ENCODE measurements at regions not wholly inside any gene's neighbourhood (a gene's known extent, or its start where the extent isn't known, plus 50 kb on each side); places are given as distances from the start of the nearest gene placed in this dataset.
A peak's percentile ranks its signal among the peaks of the same experiment; 100 is the strongest.

DNA sequence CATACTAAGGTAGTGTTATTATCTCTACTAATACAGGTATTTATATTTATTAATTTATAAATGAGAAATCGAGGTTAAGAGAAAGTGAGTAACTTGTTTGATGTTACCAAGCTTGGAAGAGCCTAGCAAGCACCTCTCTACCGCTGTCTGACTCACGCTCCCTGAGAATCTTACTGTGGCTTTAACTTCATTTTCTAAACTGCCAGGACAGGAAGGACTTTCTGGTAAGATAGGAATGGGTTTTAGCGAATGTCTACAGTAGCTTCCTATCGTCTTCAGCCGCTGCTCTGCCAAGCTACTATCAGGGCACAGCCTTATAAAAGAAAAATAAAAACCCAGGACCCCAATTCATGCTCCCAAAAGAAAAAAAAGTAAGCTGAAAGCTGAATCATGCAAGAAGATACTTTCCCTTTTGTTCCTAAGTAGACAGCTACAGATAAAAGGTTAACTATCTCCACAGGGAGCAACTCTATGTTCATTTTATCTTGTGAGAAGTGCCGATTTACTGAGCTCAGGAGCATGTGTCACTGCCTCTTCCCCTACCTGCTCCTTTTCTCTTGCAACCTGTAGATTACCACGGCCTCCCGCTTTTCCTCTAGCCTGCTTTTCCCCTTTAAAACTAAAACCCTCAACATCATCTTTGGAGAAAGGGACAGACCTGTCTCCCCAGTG lies 60.2 kb downstream of the THNSL1 start:
- no peak overlapping the region for H3K27ac Mint-ChIP-seq
- H3K4me1 Mint-ChIP-seq (ENCODE audit: low read depth), result peaks cover 6% of the 10 kb centered on the region
- H3K27me3 Mint-ChIP-seq (ENCODE audit: low read depth), result peaks cover 19% of the 10 kb centered on the region
- H3K36me3 Mint-ChIP-seq (ENCODE audit: low read depth), result no peaks in the 10 kb centered on the region
- intact Hi-C loops (cut with micrococcal nuclease), result loop anchor here (5.0 kb wide), 1 partner anchor 59 kb away; the partner anchor contains the start of genes ENKUR and THNSL1
- no peak overlapping the region for H3K4me3 Mint-ChIP-seq (ENCODE audit: low read depth)
- DNase-seq (ENCODE audit: low spot score), result no peak
- no peaks in the 10 kb centered on the region for H3K9me3 Mint-ChIP-seq

GRCh38 chr10:25078658-25079431 lies 62.4 kb downstream of the THNSL1 start:
- Mint-ChIP-seq H3K36me3 (ENCODE audit: low read depth) (no peaks in the 10 kb centered on the region), H3K27me3 (ENCODE audit: low read depth) (peaks cover 23% of the 10 kb centered on the region), H3K4me1 (ENCODE audit: low read depth) (peaks cover 6% of the 10 kb centered on the region), H3K27ac (no peak overlapping the region), H3K4me3 (ENCODE audit: low read depth) (no peak overlapping the region), H3K9me3 (no peaks in the 10 kb centered on the region)
- no peak for DNase-seq (ENCODE audit: low spot score)
- intact Hi-C loops (cut with micrococcal nuclease), result loop anchor here (5.0 kb wide), 1 partner anchor 62 kb away; the partner anchor contains the start of genes ENKUR and THNSL1

- Mint-ChIP-seq H3K9me3 (no peaks in the 10 kb centered on the region), H3K27me3 (ENCODE audit: low read depth) (peaks cover 13% of the 10 kb centered on the region), H3K36me3 (ENCODE audit: low read depth) (no peaks in the 10 kb centered on the region), H3K4me3 (ENCODE audit: low read depth) (no peak overlapping the region), H3K4me1 (ENCODE audit: low read depth) (peaks cover 6% of the 10 kb centered on the region), H3K27ac (no peak overlapping the region)
- intact Hi-C loops (cut with micrococcal nuclease), result loop anchor here (1.0 kb wide), 1 partner anchor 438 kb away; no protein-coding TSS in a partner anchor
- DNase-seq (ENCODE audit: low spot score), result peak; percentile 32
Observed at GRCh38 chr10:25080880-25081581, 64.6 kb downstream of the THNSL1 start.

DNA sequence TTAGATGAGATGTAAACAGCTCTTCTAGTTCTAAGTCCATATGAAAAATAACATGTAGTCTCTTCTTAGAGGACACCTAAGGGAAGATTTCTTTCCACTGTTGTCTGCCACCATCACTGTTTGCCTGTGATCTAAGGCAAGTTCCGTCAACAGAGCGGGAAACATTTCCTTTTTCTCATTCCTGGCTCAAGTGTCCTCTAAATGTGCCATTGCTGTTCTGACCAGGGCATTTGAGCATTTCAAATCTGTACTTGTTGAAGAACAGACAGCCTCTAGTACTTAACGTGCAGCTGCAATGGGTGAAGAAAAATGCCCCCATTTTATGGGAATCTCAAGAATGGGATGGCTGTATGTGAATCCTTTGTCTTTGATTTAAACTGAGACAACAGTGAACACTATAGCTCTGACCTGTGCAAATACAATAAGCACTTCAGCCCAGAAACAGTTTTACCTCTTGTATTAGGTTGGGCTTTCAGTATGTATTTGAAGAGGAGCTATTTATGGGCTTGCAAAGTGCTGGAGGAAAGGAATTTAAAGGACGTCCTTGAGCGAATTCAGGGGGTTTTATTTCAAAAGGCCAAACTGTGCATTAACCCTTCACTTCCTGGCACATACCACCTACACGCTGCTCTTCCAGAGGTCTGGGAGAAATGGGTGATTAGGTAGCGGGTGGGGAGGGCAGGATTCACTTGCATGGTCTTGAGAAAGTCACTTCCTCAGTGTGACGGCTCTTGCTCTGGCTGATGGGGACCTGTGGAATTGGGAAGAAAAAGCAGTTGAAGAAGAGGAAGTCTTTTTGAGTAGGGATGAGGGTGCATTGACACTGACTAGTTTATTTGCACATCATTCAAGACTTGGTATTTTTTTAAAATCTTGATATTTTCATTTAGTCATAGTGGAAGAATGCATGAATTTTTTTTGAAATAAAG lies 66.1 kb downstream of the THNSL1 start:
- intact Hi-C loops (cut with micrococcal nuclease), result no loop called here
- peaks cover 13% of the 10 kb centered on the region for H3K27me3 Mint-ChIP-seq (ENCODE audit: low read depth)
- H3K4me3 Mint-ChIP-seq (ENCODE audit: low read depth), result no peak overlapping the region
- H3K9me3 Mint-ChIP-seq, result no peaks in the 10 kb centered on the region
- H3K27ac Mint-ChIP-seq, result no peak overlapping the region
- peaks cover 6% of the 10 kb centered on the region for H3K4me1 Mint-ChIP-seq (ENCODE audit: low read depth)
- no peak for DNase-seq (ENCODE audit: low spot score)
- no peaks in the 10 kb centered on the region for H3K36me3 Mint-ChIP-seq (ENCODE audit: low read depth)

GRCh38 chr10:25083546-25084111 lies 67.2 kb downstream of the THNSL1 start:
- Mint-ChIP-seq H3K27me3 (ENCODE audit: low read depth) (peaks cover 13% of the 10 kb centered on the region), H3K27ac (no peak overlapping the region), H3K4me1 (ENCODE audit: low read depth) (peaks cover 6% of the 10 kb centered on the region), H3K9me3 (no peaks in the 10 kb centered on the region), H3K4me3 (ENCODE audit: low read depth) (no peak overlapping the region), H3K36me3 (ENCODE audit: low read depth) (no peaks in the 10 kb centered on the region)
- DNase-seq (ENCODE audit: low spot score), result no peak
- intact Hi-C loops (cut with micrococcal nuclease), result no loop called here

GRCh38 chr10:25084447-25084846 lies 68.0 kb downstream of the THNSL1 start:
- no peak overlapping the region for H3K4me3 Mint-ChIP-seq (ENCODE audit: low read depth)
- intact Hi-C loops (cut with micrococcal nuclease), result no loop called here
- H3K36me3 Mint-ChIP-seq (ENCODE audit: low read depth), result no peaks in the 10 kb centered on the region
- peaks cover 13% of the 10 kb centered on the region for H3K27me3 Mint-ChIP-seq (ENCODE audit: low read depth)
- no peak overlapping the region for H3K27ac Mint-ChIP-seq
- H3K9me3 Mint-ChIP-seq, result no peaks in the 10 kb centered on the region
- H3K4me1 Mint-ChIP-seq (ENCODE audit: low read depth), result peaks cover 2% of the 10 kb centered on the region
- no peak for DNase-seq (ENCODE audit: low spot score)

- H3K4me1 Mint-ChIP-seq (ENCODE audit: low read depth), result no peaks in the 10 kb centered on the region
- H3K9me3 Mint-ChIP-seq, result peaks cover 21% of the 10 kb centered on the region
- H3K27ac Mint-ChIP-seq, result no peak overlapping the region
- H3K27me3 Mint-ChIP-seq (ENCODE audit: low read depth), result peaks cover 1% of the 10 kb centered on the region
- H3K36me3 Mint-ChIP-seq (ENCODE audit: low read depth), result no peaks in the 10 kb centered on the region
- intact Hi-C loops (cut with micrococcal nuclease), result no loop called here
- no peak for DNase-seq (ENCODE audit: low spot score)
- no peak overlapping the region for H3K4me3 Mint-ChIP-seq (ENCODE audit: low read depth)
Observed at GRCh38 chr10:25094590-25094989, 78.2 kb downstream of the THNSL1 start.

DNA sequence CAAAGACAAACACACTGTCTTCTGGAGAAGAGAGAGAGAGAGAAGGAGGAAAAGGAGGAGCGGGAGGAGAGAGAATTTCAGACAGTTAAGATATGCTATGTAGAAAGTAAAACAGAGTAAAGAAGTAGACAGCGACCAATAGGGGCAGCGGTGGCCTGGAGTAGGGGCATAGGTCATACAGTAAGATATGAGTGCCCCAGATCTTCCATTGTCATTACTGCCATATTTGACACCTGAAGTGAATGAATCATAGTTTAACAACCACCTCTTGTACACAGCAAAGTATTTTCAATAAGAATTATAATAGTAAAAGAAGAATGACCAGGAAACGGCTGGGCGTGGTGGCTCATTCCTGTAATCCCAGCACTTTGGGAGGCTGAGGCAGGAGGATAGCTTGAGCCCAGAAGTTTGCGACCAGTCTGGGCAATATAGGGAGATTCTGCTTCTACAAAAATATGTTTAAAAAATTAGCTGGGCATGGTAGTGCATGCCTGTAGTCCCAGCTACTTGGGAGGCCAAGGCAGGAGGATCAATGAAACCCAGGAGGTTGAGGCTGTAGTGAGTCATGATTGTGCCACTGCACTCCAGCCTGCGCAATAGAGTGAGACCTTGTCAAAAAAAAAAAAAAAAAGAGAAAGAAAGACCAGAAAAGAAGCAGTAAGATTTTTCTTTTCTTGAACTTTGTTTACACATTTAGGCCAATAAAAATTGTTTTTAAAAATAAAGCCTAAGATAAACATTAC lies 77.0 kb upstream of the GPR158 start:
- intact Hi-C loops (cut with micrococcal nuclease), result no loop called here
- Mint-ChIP-seq H3K4me1 (ENCODE audit: low read depth) (no peaks in the 10 kb centered on the region), H3K27ac (no peak overlapping the region), H3K36me3 (ENCODE audit: low read depth) (no peaks in the 10 kb centered on the region), H3K4me3 (ENCODE audit: low read depth) (no peak overlapping the region), H3K27me3 (ENCODE audit: low read depth) (peaks cover 1% of the 10 kb centered on the region), H3K9me3 (peaks cover 21% of the 10 kb centered on the region)
- DNase-seq (ENCODE audit: low spot score), result no peak

DNA sequence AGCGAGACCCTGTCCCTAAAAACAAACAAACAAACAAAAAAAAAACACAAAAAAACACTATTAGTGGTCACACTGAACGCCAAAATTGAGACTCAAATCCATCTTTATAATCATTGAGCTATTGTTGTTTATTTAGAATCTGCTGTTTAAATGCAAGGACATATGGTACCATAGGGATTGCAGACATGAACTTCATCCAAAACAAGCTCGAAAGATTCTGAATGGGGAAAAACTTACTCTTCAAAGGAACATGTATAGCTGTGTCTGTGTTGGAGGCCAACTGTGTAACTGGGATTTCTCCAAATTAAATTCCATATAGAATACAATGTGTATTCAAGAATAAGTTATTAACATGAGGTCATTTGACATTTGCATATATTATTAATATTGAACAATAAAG lies 74.7 kb upstream of the GPR158 start:
- Mint-ChIP-seq H3K4me1 (ENCODE audit: low read depth) (no peaks in the 10 kb centered on the region), H3K27me3 (ENCODE audit: low read depth) (no peaks in the 10 kb centered on the region), H3K4me3 (ENCODE audit: low read depth) (no peak overlapping the region), H3K36me3 (ENCODE audit: low read depth) (no peaks in the 10 kb centered on the region), H3K9me3 (no peaks in the 10 kb centered on the region), H3K27ac (no peak overlapping the region)
- intact Hi-C loops (cut with micrococcal nuclease), result no loop called here
- DNase-seq (ENCODE audit: low spot score), result no peak

- H3K27ac Mint-ChIP-seq, result no peak overlapping the region
- no peak for DNase-seq (ENCODE audit: low spot score)
- H3K4me1 Mint-ChIP-seq (ENCODE audit: low read depth), result no peaks in the 10 kb centered on the region
- no peaks in the 10 kb centered on the region for H3K36me3 Mint-ChIP-seq (ENCODE audit: low read depth)
- intact Hi-C loops (cut with micrococcal nuclease), result no loop called here
- H3K27me3 Mint-ChIP-seq (ENCODE audit: low read depth), result no peaks in the 10 kb centered on the region
- no peak overlapping the region for H3K4me3 Mint-ChIP-seq (ENCODE audit: low read depth)
- H3K9me3 Mint-ChIP-seq, result no peaks in the 10 kb centered on the region
Observed at GRCh38 chr10:25101461-25102146, 73.2 kb upstream of the GPR158 start.

DNA sequence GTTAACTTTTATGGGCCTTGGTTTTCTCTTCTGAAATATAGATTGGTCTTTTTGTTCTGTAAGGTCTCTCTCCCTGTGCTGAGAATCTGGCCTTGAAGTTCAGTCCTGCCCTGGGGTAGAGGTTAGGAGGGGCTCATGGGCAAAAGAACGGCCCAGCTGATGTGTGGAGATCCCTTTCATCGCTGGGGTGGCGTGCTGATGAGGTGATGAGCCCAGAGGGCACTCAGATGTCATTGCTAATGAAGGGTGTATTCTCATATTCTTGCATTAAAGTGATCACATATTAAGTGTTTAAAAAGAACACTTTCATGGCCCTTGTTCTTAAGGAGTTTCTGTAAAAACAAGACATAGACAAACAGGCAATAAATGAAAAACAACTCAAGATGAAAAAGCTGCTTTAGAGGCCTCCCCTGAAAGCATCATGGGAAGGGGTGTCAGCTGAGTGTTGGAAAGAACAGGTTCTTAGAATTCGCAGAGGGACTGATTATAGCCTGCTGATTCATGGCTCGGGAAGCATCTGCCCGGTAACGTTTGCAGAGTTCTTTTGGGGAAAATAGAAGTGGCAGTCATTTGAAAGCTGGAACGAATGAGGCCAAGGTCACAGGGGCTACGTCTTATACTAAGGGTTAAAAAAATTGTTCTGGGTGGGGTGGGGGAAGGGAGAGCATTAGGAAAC lies 72.5 kb upstream of the GPR158 start:
- H3K9me3 Mint-ChIP-seq, result no peaks in the 10 kb centered on the region
- no peaks in the 10 kb centered on the region for H3K27me3 Mint-ChIP-seq (ENCODE audit: low read depth)
- H3K4me3 Mint-ChIP-seq (ENCODE audit: low read depth), result no peak overlapping the region
- H3K27ac Mint-ChIP-seq, result no peak overlapping the region
- intact Hi-C loops (cut with micrococcal nuclease), result no loop called here
- DNase-seq (ENCODE audit: low spot score), result no peak
- H3K36me3 Mint-ChIP-seq (ENCODE audit: low read depth), result no peaks in the 10 kb centered on the region
- no peaks in the 10 kb centered on the region for H3K4me1 Mint-ChIP-seq (ENCODE audit: low read depth)

Measured in activated T-helper 2 cell treated with anti-CD3 and anti-CD28 coated beads, Interferon-gamma antibody, Interleukin-2, Interleukin-4, amounts not matched to agents 10 μg/mL and 5 μg/mL and 100 μg/mL, durations not matched to agents 14 hours and 24 hours and 36 hours (primary cell).